Lung (tissue), 11 donors: ENCODE measurements at regions not wholly inside any gene's neighbourhood (a gene's known extent, or its start where the extent isn't known, plus 50 kb on each side); places are given as distances from the start of the nearest gene placed in this dataset.

Source experiments
- ATAC-seq: fragments of 200-7000 bp; cut with Tn5 transposase; one replicate; pipeline ENCODE4 v1.9.1; 2020; ENCODE audit warnings: moderate number of reproducible peaks; ENCODE audit not compliant: insufficient read depth, low FRiP score
- DNase-seq, 3 donors: peaks; one replicate each; pipeline ENCODE4 v3.0.0-alpha.2; 2013 to 2017
- H3K27ac ChIP-seq, 2 donors: one replicate each; pipeline ENCODE4 v1.5.1; 2013; ENCODE audit warnings: mild to moderate bottlenecking in 2 of 2, moderate library complexity in 2 of 2, control low read depth in 1 of 2, inconsistent platforms in 1 of 2, low read depth in 1 of 2, low read length in 1 of 2
- H3K27me3 ChIP-seq, 3 donors: one replicate each; pipeline ENCODE4 v1.5.1; 2013; ENCODE audit warnings: low read length in 2 of 3; ENCODE audit not compliant: control insufficient read depth in 3 of 3, insufficient read depth in 3 of 3
- H3K36me3 ChIP-seq, 4 donors: one replicate each; pipeline ENCODE4 v1.5.1; 2013; ENCODE audit warnings: low read length in 4 of 4, mild to moderate bottlenecking in 1 of 4, moderate library complexity in 1 of 4; ENCODE audit not compliant: control insufficient read depth in 4 of 4, insufficient read depth in 4 of 4
- H3K4me1 ChIP-seq, 5 donors: one replicate each; pipeline ENCODE4 v1.5.1; 2013; ENCODE audit warnings: low read length in 5 of 5, mild to moderate bottlenecking in 2 of 5, moderate library complexity in 1 of 5; ENCODE audit not compliant: control insufficient read depth in 5 of 5, insufficient read depth in 5 of 5
- H3K4me3 ChIP-seq: one replicate; pipeline ENCODE4 v1.5.1; 2013; ENCODE audit warnings: mild to moderate bottlenecking, control low read depth, moderate library complexity
- H3K9ac ChIP-seq, 2 donors: one replicate each; pipeline ENCODE4 v1.5.1; 2013; ENCODE audit warnings: low read length in 2 of 2, control low read depth in 1 of 2; ENCODE audit not compliant: insufficient read depth in 1 of 2
- H3K9me3 ChIP-seq, 4 donors: one replicate each; pipeline ENCODE4 v1.5.1; 2013; ENCODE audit warnings: low read length in 3 of 4, mild to moderate bottlenecking in 1 of 4, moderate library complexity in 1 of 4; ENCODE audit not compliant: control insufficient read depth in 4 of 4, insufficient read depth in 3 of 4
- CTCF ChIP-seq: IDR thresholded peaks from 2 replicates; pipeline ENCODE4 v1.5.1; 2012; ENCODE audit warnings: mild to moderate bottlenecking; ENCODE audit errors: control extremely low read depth, extremely low read depth
- WGBS, 2 donors: extraction: QIAGEN DNeasy Blood & Tissue Kit; methylation state at CpG; one replicate each; pipeline ENCODE4 v1.1.7; 2013; 5-methylcytosine and 5-hydroxymethylcytosine counted together
- donor health status: control.
- donor health status: control.
- donor health status: Bipolar disorder and iron deficiency.
- donor health status: healthy.
- donor health status: DM: yes; HTN: yes; CAD: no.

DNA sequence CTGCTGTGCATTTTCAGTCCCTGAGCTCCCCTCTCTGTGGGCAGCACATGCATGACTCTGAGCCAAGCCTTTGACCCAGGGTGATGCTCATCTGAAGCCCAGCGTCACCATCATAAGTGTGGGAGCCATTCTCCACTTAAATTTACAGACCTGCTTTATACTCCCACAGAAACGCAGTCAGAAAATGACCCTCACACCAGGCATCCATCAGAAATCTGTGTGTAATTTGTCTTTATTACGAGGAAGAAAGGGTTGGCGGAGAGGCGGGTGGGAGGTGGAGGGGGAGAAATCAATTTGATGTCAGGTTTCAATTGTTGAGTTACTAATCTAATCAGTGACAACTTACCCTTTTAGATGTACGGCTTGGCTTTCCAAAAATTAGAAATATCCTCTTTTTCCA is 353.6 kb downstream of the MAFB start:
- DNase-seq = no peak
- no peak for TF ChIP-seq CTCF

DNA sequence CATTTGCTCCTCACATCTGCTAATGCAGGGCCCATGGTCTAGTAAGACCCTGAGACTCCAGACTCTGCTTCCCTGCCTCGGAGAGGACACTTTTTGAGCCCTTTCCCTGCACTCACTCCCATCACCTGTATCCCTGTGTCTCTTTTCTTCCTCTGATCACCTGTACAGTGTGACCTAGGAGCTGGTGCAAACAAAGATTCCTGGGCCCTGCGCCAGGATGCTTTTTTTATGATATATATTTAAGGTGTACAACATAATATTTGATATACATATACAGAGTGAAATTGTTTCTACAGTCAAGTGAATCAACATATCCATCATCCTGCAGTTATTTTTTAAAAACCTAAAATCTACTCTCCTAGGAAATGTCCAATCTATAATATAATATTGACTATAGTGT is 355.4 kb downstream of the MAFB start:
- ATAC-seq = no peak
- Histone ChIP-seq H3K9ac (no peak overlapping the region), H3K4me1 (peaks cover 0 to 18% (median 7%) of the 10 kb centered on the region in 5 donors), H3K9me3 (peaks cover 0 to 3% (median 0%) of the 10 kb centered on the region in 4 donors), H3K36me3 (no peaks in the 10 kb centered on the region), H3K27ac (no peak overlapping the region), H3K4me3 (no peak overlapping the region), H3K27me3 (no peaks in the 10 kb centered on the region)
- no peak for DNase-seq
- 81 to 88% methylated on average over 2 of the region's 2 CpGs for WGBS, 2 donors
- no peak for TF ChIP-seq CTCF

More for the DNA sequence above, 353.6 kb downstream of the MAFB start:
- no peaks in the 10 kb centered on the region for H3K36me3 ChIP-seq
- H3K4me3 ChIP-seq = no peak overlapping the region
- peaks cover 0 to 3% (median 0%) of the 10 kb centered on the region in 4 donors for H3K9me3 ChIP-seq
- H3K4me1 ChIP-seq = peaks cover 0 to 18% (median 7%) of the 10 kb centered on the region in 5 donors
- no peak overlapping the region for H3K27ac ChIP-seq
- no peak for ATAC-seq
- WGBS, 2 donors = 91 to 92% methylated on average over 6 of the region's 6 CpGs
- no peaks in the 10 kb centered on the region for H3K27me3 ChIP-seq
- H3K9ac ChIP-seq = no peak overlapping the region

GRCh38 chr20:40331807-40332560 is 357.1 kb downstream of the MAFB start:
- 61 to 68% methylated on average over 9 of the region's 9 CpGs for WGBS, 2 donors
- H3K36me3 ChIP-seq = no peaks in the 10 kb centered on the region
- peaks cover 0 to 18% (median 7%) of the 10 kb centered on the region in 5 donors for H3K4me1 ChIP-seq
- no peak for TF ChIP-seq CTCF
- H3K9me3 ChIP-seq = peaks cover 0 to 3% (median 0%) of the 10 kb centered on the region in 4 donors
- ATAC-seq (no peak), DNase-seq (peak; percentile 29 to 46 (median 45))
- peaks cover 0 to 2% (median 0%) of the 10 kb centered on the region in 3 donors for H3K27me3 ChIP-seq
- no peak overlapping the region for H3K4me3 ChIP-seq
- H3K27ac ChIP-seq = no peak overlapping the region
- H3K9ac ChIP-seq = no peak overlapping the region
